T1000 (cell line): ENCODE measurements at regions not wholly inside any gene's neighbourhood (a gene's known extent, or its start where the extent isn't known, plus 50 kb on each side); places are given as distances from the start of the nearest gene placed in this dataset.

Source experiments
- DNase-seq: peaks from one replicate; lab custom pipeline; 2025; ENCODE audit warnings: mixed read lengths; lab: John Stamatoyannopoulos, UW

DNA sequence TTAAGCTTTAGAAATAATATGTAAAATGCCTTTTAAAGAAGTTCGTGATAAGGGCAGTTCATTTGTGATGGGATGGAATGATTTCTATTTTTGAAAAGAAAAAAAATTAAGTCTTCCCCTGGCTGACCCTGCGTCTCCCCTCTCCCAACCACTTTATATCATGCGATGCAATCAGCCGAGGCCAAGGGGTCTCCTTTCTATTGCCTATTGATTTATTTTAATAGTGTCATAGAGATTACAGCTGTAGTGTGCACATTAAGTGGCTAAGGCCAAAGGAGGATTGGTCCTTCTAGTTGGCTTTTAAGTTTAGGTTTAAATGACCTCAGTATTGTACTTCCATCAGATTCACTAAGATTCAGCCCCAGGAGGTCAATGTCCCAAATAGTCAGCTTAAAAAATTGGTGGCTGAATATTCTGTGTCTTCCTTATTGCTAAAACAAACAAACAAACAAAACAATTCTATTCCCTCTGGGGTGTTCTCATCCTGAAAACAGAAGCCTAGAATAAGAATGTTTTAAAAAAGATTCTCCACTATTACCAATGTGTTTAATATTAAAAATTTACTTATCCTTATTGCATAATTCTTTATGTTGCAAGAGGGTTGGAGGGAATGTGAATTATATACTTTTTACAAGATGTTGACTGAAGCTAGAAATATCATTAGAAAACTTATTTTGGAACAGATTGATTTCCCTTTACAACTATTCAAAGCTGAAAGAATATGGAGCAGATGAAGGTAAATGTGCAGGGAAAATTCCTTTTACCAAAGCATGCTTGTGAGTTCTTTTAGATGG lies 359.1 kb downstream of the SAMD5 start:
- no peak for DNase-seq

DNA sequence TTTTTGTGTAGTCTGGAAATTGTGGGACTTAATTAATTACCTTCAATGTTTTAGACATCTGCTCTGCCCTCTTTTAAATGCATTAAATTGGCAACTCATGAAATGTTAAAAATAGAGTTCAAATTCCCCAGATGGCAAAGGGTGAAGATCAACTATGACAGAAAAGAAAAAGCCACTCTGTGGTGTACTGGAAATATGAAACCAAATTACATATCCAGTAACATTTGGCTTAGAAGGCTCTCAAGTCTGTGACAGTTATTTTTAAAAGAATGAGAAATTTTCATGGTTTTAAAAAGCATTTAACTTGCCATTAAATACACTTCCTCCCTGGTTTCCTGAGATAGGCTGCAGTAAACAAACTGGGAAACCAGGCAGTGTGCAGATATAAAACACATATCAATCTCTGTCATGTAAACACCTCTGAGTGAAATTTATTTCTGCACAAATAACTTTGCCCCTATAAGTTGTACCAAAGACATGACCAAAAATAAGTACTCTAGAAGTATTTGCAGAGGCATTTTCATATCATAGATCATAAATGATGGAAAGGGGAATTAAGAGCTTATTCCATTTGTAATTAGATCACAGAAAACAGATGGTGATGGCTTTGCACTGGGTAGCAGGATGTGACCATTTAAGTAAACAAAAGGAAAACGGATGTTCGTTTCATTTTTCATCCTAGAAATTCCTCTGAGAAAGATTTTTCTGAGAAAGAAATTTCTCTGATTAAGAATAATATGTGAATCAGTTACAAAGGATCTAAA lies 360.1 kb downstream of the SAMD5 start:
- no peak for DNase-seq

GRCh38 chr6:147869201-147869600 lies 360.7 kb downstream of the SAMD5 start:
- DNase-seq: no peak

DNA sequence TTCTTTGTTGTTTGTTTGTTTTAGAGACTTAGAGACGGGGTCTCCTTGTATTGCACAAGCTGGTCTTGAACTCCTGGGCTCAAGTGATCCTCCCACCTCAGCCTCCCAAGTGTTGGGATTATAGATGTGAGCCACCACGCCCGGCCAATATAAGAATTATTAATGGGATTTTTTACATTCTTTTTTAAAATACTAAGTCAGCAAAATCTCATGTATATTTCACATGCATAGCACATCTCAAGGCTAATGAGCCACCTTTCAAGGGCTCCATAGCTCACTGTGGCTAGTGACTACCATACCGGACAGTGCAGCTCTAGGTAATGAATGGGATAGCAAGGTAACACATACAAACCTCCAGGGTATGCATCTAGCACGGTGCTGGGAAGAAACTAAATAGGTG lies 361.4 kb downstream of the SAMD5 start:
- no peak for DNase-seq

- no peak for DNase-seq
Measured at GRCh38 chr6:147870506-147871110, 362.1 kb downstream of the SAMD5 start.

DNA sequence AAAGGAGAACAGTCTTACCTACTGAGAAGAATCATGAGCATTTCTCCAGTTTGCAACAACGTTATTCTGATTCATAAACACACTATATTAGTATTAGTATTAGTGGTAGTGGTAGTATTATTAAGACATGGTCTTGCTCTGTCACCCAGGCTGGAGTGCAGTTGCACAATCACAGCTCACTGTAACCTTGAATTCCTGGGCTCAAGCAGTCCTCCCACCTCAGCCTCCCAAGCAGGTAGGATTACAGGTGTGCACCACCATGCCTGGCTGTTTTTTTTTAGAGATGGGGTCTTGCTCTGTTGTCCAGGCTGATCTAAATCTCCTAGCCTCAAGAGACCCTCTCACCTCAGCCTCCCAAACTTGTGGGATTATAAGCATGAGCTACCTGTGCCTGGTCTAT lies 363.5 kb downstream of the SAMD5 start:
- no peak for DNase-seq

DNA sequence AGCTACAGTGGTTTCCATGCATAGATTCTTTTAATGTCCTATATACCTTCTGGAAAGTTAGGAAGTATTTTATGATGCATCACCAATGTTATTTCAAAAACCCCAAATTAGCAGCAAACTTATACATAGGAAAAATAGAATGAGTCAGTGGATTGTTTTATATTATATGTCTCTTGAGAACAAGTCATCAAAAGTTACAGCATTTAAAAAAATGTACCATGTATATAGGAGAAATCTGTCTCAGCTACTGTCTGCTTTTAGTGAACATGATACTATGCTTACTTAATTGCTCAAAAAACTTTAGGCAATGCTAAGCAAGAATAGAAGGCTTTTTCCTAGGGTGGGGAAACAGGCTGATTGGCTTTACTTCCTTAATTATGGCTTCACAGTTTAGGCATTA lies 365.3 kb downstream of the SAMD5 start:
- no peak for DNase-seq

DNA sequence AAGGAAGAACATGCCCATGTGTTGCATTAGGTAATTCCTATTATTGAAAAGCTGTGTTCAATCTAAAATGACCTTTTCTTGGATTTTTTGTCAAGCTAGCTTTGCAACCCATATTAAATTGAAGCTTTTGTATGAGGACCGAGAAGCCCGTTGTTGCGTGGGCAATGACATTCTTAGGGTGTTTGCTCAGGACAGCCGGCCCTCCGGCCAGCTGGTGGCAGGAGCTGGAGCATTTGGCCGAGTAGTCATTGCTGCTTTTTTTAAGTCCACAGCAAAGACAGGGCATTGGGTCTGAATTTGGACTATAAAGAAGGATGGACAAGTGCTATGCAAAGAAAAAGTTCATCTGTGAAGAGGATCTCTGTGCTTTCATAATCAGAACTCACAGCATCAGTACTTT lies 365.8 kb downstream of the SAMD5 start:
- no peak for DNase-seq

GRCh38 chr6:147879031-147879580 lies 370.6 kb downstream of the SAMD5 start:
- DNase-seq: no peak

- DNase-seq: no peak
Measured at GRCh38 chr6:147881432-147881831, 372.9 kb downstream of the SAMD5 start.

- no peak for DNase-seq
Measured at GRCh38 chr6:147888374-147888773, 379.9 kb downstream of the SAMD5 start.

GRCh38 chr6:147891671-147892070 lies 383.2 kb downstream of the SAMD5 start:
- DNase-seq: no peak

- DNase-seq: no peak
Measured at GRCh38 chr6:147892476-147892875, 384.0 kb downstream of the SAMD5 start.

GRCh38 chr6:147895272-147895671 lies 386.8 kb downstream of the SAMD5 start:
- DNase-seq: no peak

GRCh38 chr6:147900247-147900830 lies 391.8 kb downstream of the SAMD5 start:
- DNase-seq: no peak

- DNase-seq: no peak
Measured at GRCh38 chr6:147903321-147903720, 394.8 kb downstream of the SAMD5 start.

- DNase-seq: no peak
Measured at GRCh38 chr6:147903931-147904330, 395.4 kb downstream of the SAMD5 start.

- DNase-seq: no peak
Measured at GRCh38 chr6:147904416-147904815, 395.9 kb downstream of the SAMD5 start.

GRCh38 chr6:147905711-147906110 lies 397.2 kb downstream of the SAMD5 start:
- DNase-seq: peak; percentile 5

- no peak for DNase-seq
Measured at GRCh38 chr6:147906361-147906760, 397.9 kb downstream of the SAMD5 start.

DNA sequence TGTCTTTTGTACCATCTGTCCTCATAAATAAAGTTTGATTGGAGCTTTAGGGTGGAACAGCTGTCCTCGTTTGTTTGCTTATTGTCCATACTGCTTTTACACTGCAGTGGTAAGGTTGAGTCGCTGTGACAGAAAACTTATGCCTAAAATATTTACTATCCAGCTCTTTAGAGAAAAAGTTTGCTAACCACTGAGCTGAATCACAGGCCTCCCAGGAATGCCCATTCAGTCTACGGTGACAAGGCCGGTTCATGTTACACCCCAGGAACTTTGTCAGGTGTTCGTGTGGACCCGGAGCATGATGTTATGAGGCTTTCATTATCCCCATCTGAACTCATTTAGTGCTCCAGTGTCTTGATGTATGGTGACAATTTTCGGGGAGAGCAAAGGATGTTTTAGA lies 401.1 kb downstream of the SAMD5 start:
- DNase-seq: no peak

DNA sequence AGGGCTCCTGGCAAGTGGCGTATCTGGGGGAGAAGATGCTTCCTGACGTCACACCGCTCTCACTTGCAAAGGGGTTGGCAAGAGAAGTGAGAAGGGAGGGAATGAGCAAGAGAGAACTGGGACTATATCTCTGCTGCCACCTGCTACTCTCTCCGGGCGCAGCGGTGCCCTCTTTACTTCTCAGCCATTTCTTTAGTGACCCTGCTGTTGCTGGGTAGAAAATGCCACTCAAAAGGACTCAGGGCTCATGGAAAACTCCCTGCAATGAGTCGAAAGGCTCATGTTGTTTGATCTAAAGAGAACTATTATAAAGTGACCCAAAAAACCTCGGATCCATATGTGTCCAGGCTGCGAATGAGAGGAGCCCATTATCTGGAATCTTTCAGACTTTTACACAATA lies 401.8 kb downstream of the SAMD5 start:
- no peak for DNase-seq
